ENCODE measurements at regions not wholly inside any gene's neighbourhood (a gene's known extent, or its start where the extent isn't known, plus 50 kb on each side); places are given as distances from the start of the nearest gene placed in this dataset.
"Not testable (repeated sequence)": the region's sequence is repeated elsewhere in the genome, so short reads cannot be mapped to it uniquely, and the experiment has no call there.

GRCh38 chr5:153258469-153258868, 232.0 kb upstream of the GRIA1 start:
- DNase-seq (ENCODE audit: low read depth, low spot score): no peak
- no peak overlapping the region for H3K4me3 ChIP-seq (ENCODE audit: low read length)

GRCh38 chr5:153267506-153267905, 223.0 kb upstream of the GRIA1 start:
- DNase-seq (ENCODE audit: low read depth, low spot score): no peak
- H3K4me3 ChIP-seq (ENCODE audit: low read length): no peak overlapping the region

GRCh38 chr5:153275695-153276094, 214.8 kb upstream of the GRIA1 start:
- no peak for DNase-seq (ENCODE audit: low read depth, low spot score)
- H3K4me3 ChIP-seq (ENCODE audit: low read length): no peak overlapping the region

- H3K4me3 ChIP-seq (ENCODE audit: low read length): no peak overlapping the region
- peak; percentile 46 for DNase-seq (ENCODE audit: low read depth, low spot score)
Observed at GRCh38 chr5:153276151-153276550, 214.3 kb upstream of the GRIA1 start.

- H3K4me3 ChIP-seq (ENCODE audit: low read length); DNase-seq (ENCODE audit: low read depth, low spot score): not testable (repeated sequence)
Observed at GRCh38 chr5:153296251-153296844, 194.1 kb upstream of the GRIA1 start.

GRCh38 chr5:153299891-153300290, 190.6 kb upstream of the GRIA1 start:
- no peak overlapping the region for H3K4me3 ChIP-seq (ENCODE audit: low read length)
- DNase-seq (ENCODE audit: low read depth, low spot score): no peak

- no peak overlapping the region for H3K4me3 ChIP-seq (ENCODE audit: low read length)
- DNase-seq (ENCODE audit: low read depth, low spot score): no peak
Observed at GRCh38 chr5:153308282-153308681, 182.2 kb upstream of the GRIA1 start.

- no peak overlapping the region for H3K4me3 ChIP-seq (ENCODE audit: low read length)
- no peak for DNase-seq (ENCODE audit: low read depth, low spot score)
Observed at GRCh38 chr5:153318556-153318955, 171.9 kb upstream of the GRIA1 start.

GRCh38 chr5:153321478-153321877, 169.0 kb upstream of the GRIA1 start:
- no peak overlapping the region for H3K4me3 ChIP-seq (ENCODE audit: low read length)
- no peak for DNase-seq (ENCODE audit: low read depth, low spot score)

- no peak overlapping the region for H3K4me3 ChIP-seq (ENCODE audit: low read length)
- no peak for DNase-seq (ENCODE audit: low read depth, low spot score)
Observed at GRCh38 chr5:153340139-153340538, 150.3 kb upstream of the GRIA1 start.

GRCh38 chr5:153340738-153341137, 149.7 kb upstream of the GRIA1 start:
- H3K4me3 ChIP-seq (ENCODE audit: low read length): no peak overlapping the region
- DNase-seq (ENCODE audit: low read depth, low spot score): no peak

GRCh38 chr5:153342487-153342886, 148.0 kb upstream of the GRIA1 start:
- DNase-seq (ENCODE audit: low read depth, low spot score): no peak
- no peak overlapping the region for H3K4me3 ChIP-seq (ENCODE audit: low read length)

- H3K4me3 ChIP-seq (ENCODE audit: low read length): no peak overlapping the region
- no peak for DNase-seq (ENCODE audit: low read depth, low spot score)
Observed at GRCh38 chr5:153347611-153348010, 142.9 kb upstream of the GRIA1 start.

- DNase-seq (ENCODE audit: low read depth, low spot score): no peak
- no peak overlapping the region for H3K4me3 ChIP-seq (ENCODE audit: low read length)
Observed at GRCh38 chr5:153350175-153350883, 140.1 kb upstream of the GRIA1 start.

GRCh38 chr5:153352685-153353219, 137.7 kb upstream of the GRIA1 start:
- H3K4me3 ChIP-seq (ENCODE audit: low read length): no peak overlapping the region

GRCh38 chr5:153357493-153358112, 132.9 kb upstream of the GRIA1 start:
- DNase-seq (ENCODE audit: low read depth, low spot score): no peak
- H3K4me3 ChIP-seq (ENCODE audit: low read length): no peak overlapping the region

More at GRCh38 chr5:153352685-153353219, 137.7 kb upstream of the GRIA1 start:
- peak; percentile 93 for DNase-seq (ENCODE audit: low read depth, low spot score)

GRCh38 chr5:153358315-153358976, 132.0 kb upstream of the GRIA1 start:
- H3K4me3 ChIP-seq (ENCODE audit: low read length): no peak overlapping the region
- DNase-seq (ENCODE audit: low read depth, low spot score): no peak

- H3K4me3 ChIP-seq (ENCODE audit: low read length): no peak overlapping the region
- no peak for DNase-seq (ENCODE audit: low read depth, low spot score)
Observed at GRCh38 chr5:153360860-153361259, 129.6 kb upstream of the GRIA1 start.

GRCh38 chr5:153361735-153362409, 128.6 kb upstream of the GRIA1 start:
- no peak overlapping the region for H3K4me3 ChIP-seq (ENCODE audit: low read length)
- DNase-seq (ENCODE audit: low read depth, low spot score): no peak

All from Jurkat, Clone E6-1 (cell line).